Activated T-helper 1 cell treated with anti-CD3 and anti-CD28 coated beads, Interleukin-12 subunit alpha, Interleukin-12 subunit beta, Interleukin-2, Interleukin-4 antibody, amounts not matched to agents 30 ng/mL and 10 ng/mL and 1 ng/mL, durations not matched to agents 14 hours and 24 hours and 36 hours (primary cell): ENCODE measurements at regions not wholly inside any gene's neighbourhood (a gene's known extent, or its start where the extent isn't known, plus 50 kb on each side); places are given as distances from the start of the nearest gene placed in this dataset.

Experiments used
- DNase-seq: peaks from one replicate; pipeline ENCODE4 v3.0.0; 2021; ENCODE audit warnings: low spot score
- H3K27ac Mint-ChIP-seq: one replicate; pipeline ENCODE4 v1.8.0; 2021; ENCODE audit warnings: mild to moderate bottlenecking, mixed read lengths
- H3K27me3 Mint-ChIP-seq: one replicate; pipeline ENCODE4 v1.8.0; 2022; ENCODE audit warnings: mild to moderate bottlenecking, moderate library complexity, mixed read lengths; ENCODE audit not compliant: insufficient read depth
- H3K36me3 Mint-ChIP-seq: one replicate; pipeline ENCODE4 v1.8.0; 2021; ENCODE audit warnings: low read depth, mixed read lengths
- H3K4me1 Mint-ChIP-seq: one replicate; pipeline ENCODE4 v1.8.0; 2021; ENCODE audit warnings: low read depth, mixed read lengths
- H3K4me3 Mint-ChIP-seq: one replicate; pipeline ENCODE4 v1.8.0; 2021; ENCODE audit warnings: mild to moderate bottlenecking, moderate library complexity, mixed read lengths
- H3K9me3 Mint-ChIP-seq: one replicate; pipeline ENCODE4 v1.8.0; 2021; ENCODE audit warnings: mixed read lengths
- intact Hi-C: fragments of 100-400 bp; cut with micrococcal nuclease; formaldehyde crosslinking; loops from one replicate; pipeline ENCODE4 v1.15.1; 2024

- H3K4me3 Mint-ChIP-seq: no peak overlapping the region
- peaks cover 14% of the 10 kb centered on the region for H3K4me1 Mint-ChIP-seq
- peaks cover 13% of the 10 kb centered on the region for H3K27me3 Mint-ChIP-seq
- H3K36me3 Mint-ChIP-seq: no peaks in the 10 kb centered on the region
- intact Hi-C loops: loop anchor here (5.0 kb wide), 1 partner anchor 197 kb away; no protein-coding TSS in a partner anchor
- no peaks in the 10 kb centered on the region for H3K9me3 Mint-ChIP-seq
- DNase-seq: no peak
- H3K27ac Mint-ChIP-seq: no peak overlapping the region
These were observed 129.6 kb upstream of the QRFPR start for GRCh38 chr4:121510341-121510874.

DNA sequence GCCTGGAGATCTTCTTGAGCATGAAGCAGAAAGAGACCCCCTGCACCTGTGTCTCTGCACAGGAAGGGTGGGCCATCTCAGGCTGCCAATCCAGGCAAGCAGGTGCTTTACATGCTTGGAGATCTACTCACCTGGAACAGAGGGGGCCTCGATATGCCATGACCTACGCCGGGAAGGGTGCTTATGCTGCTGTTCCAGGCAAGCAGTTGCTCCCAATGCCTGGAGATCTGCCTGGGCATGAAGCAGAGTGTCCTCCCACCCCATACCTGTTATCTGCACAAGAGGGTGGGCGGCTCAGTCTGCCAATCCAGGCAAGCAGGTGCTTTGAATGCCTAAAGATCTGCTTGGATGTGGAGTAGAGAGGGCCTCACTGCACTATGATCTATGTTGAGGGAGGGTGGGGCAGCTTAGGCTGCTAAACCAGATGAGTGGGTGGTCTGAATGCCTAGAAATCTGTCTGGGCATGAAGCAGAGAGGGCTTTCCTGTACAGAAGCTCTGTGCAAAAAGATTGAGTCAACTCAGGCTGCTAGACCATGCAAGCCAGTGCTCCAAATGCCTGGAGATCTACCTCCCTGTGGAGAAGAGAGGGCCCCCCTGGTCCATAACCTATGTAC is 104.5 kb upstream of the QRFPR start:
- H3K36me3 Mint-ChIP-seq: no peaks in the 10 kb centered on the region
- H3K27ac Mint-ChIP-seq: no peak overlapping the region
- no peak for DNase-seq
- H3K4me1 Mint-ChIP-seq: no peaks in the 10 kb centered on the region
- no peaks in the 10 kb centered on the region for H3K9me3 Mint-ChIP-seq
- intact Hi-C loops: no loop called here
- H3K4me3 Mint-ChIP-seq: no peak overlapping the region
- H3K27me3 Mint-ChIP-seq: peaks cover 27% of the 10 kb centered on the region

GRCh38 chr4:121484633-121485032 is 103.8 kb upstream of the QRFPR start:
- no peak for DNase-seq
- no peak overlapping the region for H3K4me3 Mint-ChIP-seq
- intact Hi-C loops: loop anchor here (1.0 kb wide), 3 partner anchors 172 to 252 kb away; no protein-coding TSS in a partner anchor

DNA sequence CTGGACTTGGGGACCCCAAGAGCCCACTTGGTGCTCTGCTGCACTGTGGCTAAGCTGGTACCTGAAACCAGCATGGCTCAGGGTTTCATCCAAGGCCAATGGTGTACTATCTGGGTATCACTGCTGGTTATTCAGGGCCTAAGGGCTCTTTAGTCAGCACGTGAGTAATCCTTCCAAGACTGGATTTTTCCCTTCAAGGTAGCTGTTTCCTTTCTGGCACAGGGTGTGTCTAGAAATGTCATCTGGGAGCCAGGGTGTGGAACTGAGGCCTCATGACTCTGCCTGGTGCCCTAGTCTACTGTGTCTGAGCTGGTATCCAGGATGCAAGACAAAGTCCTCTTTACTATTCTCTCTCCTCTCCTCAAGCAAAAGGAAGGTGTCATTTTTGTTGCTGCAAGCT is 99.0 kb upstream of the QRFPR start:
- Mint-ChIP-seq H3K27ac (no peak overlapping the region), H3K4me3 (no peak overlapping the region), H3K9me3 (no peaks in the 10 kb centered on the region), H3K27me3 (peaks cover 17% of the 10 kb centered on the region), H3K36me3 (no peaks in the 10 kb centered on the region), H3K4me1 (no peaks in the 10 kb centered on the region)
- intact Hi-C loops: no loop called here
- DNase-seq: no peak

More at GRCh38 chr4:121484633-121485032, 103.8 kb upstream of the QRFPR start:
- H3K27me3 Mint-ChIP-seq: peaks cover 22% of the 10 kb centered on the region
- H3K4me1 Mint-ChIP-seq: no peaks in the 10 kb centered on the region
- no peaks in the 10 kb centered on the region for H3K9me3 Mint-ChIP-seq
- H3K27ac Mint-ChIP-seq: no peak overlapping the region
- no peaks in the 10 kb centered on the region for H3K36me3 Mint-ChIP-seq

GRCh38 chr4:121477480-121477879 is 96.7 kb upstream of the QRFPR start:
- Mint-ChIP-seq H3K36me3 (no peaks in the 10 kb centered on the region), H3K4me1 (no peaks in the 10 kb centered on the region), H3K4me3 (no peak overlapping the region), H3K9me3 (no peaks in the 10 kb centered on the region), H3K27ac (no peak overlapping the region), H3K27me3 (peaks cover 7% of the 10 kb centered on the region)
- intact Hi-C loops: no loop called here
- DNase-seq: no peak

- no peaks in the 10 kb centered on the region for H3K4me1 Mint-ChIP-seq
- intact Hi-C loops: no loop called here
- H3K27ac Mint-ChIP-seq: no peak overlapping the region
- no peaks in the 10 kb centered on the region for H3K9me3 Mint-ChIP-seq
- H3K27me3 Mint-ChIP-seq: peaks cover 9% of the 10 kb centered on the region
- no peak overlapping the region for H3K4me3 Mint-ChIP-seq
- H3K36me3 Mint-ChIP-seq: no peaks in the 10 kb centered on the region
- no peak for DNase-seq
These were observed 96.3 kb upstream of the QRFPR start for GRCh38 chr4:121477079-121477478.

GRCh38 chr4:121472937-121473721 is 92.3 kb upstream of the QRFPR start:
- H3K36me3 Mint-ChIP-seq: no peaks in the 10 kb centered on the region
- no peaks in the 10 kb centered on the region for H3K9me3 Mint-ChIP-seq

GRCh38 chr4:121464854-121465253 is 84.0 kb upstream of the QRFPR start:
- intact Hi-C loops: no loop called here
- H3K36me3 Mint-ChIP-seq: no peaks in the 10 kb centered on the region
- H3K9me3 Mint-ChIP-seq: peaks cover 5% of the 10 kb centered on the region

More at GRCh38 chr4:121472937-121473721, 92.3 kb upstream of the QRFPR start:
- no peak for DNase-seq
- intact Hi-C loops: no loop called here
- Mint-ChIP-seq H3K27ac (no peak overlapping the region), H3K27me3 (peaks cover 11% of the 10 kb centered on the region), H3K4me1 (no peaks in the 10 kb centered on the region), H3K4me3 (no peak overlapping the region)

DNA sequence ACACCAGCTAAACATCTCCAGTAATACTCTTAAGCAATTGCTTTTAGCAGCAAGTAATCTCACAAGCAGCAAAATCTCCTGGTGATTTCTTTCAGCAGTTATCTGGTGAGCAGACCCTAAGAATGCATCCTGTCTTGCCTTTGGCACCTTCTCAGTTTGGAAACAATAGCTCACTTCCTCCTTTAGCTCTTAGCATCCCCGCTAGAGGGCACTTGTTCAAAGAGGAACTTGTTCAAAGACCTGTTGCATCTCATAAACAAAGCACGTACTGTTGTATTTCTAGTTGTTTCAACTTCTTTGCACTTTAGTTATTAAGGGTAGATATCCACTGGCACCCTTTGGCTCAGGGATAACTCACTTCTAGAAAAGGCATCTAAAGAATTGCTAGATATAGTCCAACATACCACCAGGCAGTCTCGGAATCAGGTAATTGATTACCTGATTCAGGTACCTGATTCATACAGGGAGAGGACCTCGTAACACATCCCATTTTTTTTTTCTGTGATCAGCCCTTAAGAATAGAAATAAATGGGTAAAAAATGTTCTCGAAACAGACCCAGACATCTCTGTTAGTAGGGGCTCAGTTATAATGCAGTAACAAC is 81.9 kb upstream of the QRFPR start:
- Mint-ChIP-seq H3K27ac (no peak overlapping the region), H3K4me3 (no peak overlapping the region), H3K36me3 (no peaks in the 10 kb centered on the region), H3K9me3 (peaks cover 5% of the 10 kb centered on the region), H3K27me3 (peaks cover 18% of the 10 kb centered on the region), H3K4me1 (peaks cover 4% of the 10 kb centered on the region)
- DNase-seq: peak; percentile 31
- intact Hi-C loops: loop anchor here (1.0 kb wide), 3 partner anchors 194 to 274 kb away; no protein-coding TSS in a partner anchor

More at GRCh38 chr4:121464854-121465253, 84.0 kb upstream of the QRFPR start:
- no peak overlapping the region for H3K4me3 Mint-ChIP-seq
- no peak overlapping the region for H3K27ac Mint-ChIP-seq
- peaks cover 17% of the 10 kb centered on the region for H3K27me3 Mint-ChIP-seq
- peaks cover 4% of the 10 kb centered on the region for H3K4me1 Mint-ChIP-seq
- no peak for DNase-seq

GRCh38 chr4:121459026-121459425 is 78.2 kb upstream of the QRFPR start:
- Mint-ChIP-seq H3K4me1 (peaks cover 4% of the 10 kb centered on the region), H3K9me3 (no peaks in the 10 kb centered on the region), H3K4me3 (no peak overlapping the region), H3K27ac (no peak overlapping the region), H3K27me3 (peaks cover 20% of the 10 kb centered on the region), H3K36me3 (no peaks in the 10 kb centered on the region)
- intact Hi-C loops: no loop called here
- no peak for DNase-seq

DNA sequence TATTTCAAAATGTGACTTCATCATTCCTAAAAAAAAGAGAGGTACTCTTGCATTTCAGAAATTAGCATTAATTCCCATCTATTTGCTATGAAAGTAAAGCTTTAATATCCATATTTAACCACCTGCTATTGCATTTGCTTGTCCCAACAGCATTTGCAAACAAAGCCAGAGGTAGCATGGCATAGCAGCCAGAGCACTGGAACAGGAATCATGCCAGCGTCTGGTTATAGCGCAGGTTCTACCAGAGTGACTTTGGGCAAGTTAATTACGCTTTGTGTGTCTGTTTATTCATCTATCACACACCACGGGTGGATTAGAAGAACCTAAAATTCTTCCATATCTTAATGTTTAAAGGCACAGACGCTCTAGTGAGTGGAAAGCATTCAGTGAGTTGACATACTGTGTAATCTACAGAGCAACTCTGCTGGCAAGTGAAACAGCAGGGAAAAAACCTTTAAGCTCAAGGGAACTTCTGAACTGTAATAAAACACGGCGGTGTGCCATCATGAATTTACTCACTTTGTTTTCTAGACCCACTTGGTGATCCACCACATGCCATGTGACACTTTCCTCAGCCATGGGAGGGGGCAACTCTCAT is 76.6 kb upstream of the QRFPR start:
- no peak overlapping the region for H3K27ac Mint-ChIP-seq
- H3K27me3 Mint-ChIP-seq: peaks cover 20% of the 10 kb centered on the region
- DNase-seq: no peak
- no peak overlapping the region for H3K4me3 Mint-ChIP-seq
- no peaks in the 10 kb centered on the region for H3K4me1 Mint-ChIP-seq
- no peaks in the 10 kb centered on the region for H3K9me3 Mint-ChIP-seq
- H3K36me3 Mint-ChIP-seq: no peaks in the 10 kb centered on the region
- intact Hi-C loops: no loop called here

DNA sequence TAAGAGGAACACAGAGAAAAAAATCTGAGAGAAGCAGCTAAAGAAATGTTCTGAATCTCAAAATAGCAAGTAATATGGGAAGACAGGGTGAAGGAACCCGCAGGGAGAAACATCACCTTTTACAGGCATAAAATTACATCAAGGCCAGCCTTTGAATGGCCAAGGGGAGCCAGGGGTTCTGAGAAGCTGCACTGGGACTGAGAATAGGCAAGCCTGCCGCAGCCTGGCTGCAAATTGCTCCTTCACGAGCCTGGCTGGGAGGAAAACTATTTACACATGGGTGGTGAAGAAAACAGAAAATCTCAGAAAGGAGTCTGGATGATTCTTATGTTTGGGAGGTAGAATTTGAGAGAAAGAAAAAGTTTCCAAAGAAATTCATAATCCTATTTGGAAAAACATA is 74.5 kb upstream of the QRFPR start:
- no peak overlapping the region for H3K4me3 Mint-ChIP-seq
- no peaks in the 10 kb centered on the region for H3K4me1 Mint-ChIP-seq
- DNase-seq: no peak
- peaks cover 20% of the 10 kb centered on the region for H3K27me3 Mint-ChIP-seq
- no peaks in the 10 kb centered on the region for H3K9me3 Mint-ChIP-seq
- intact Hi-C loops: no loop called here
- no peak overlapping the region for H3K27ac Mint-ChIP-seq
- H3K36me3 Mint-ChIP-seq: no peaks in the 10 kb centered on the region
